Jurkat, Clone E6-1 (cell line): ENCODE measurements at regions not wholly inside any gene's neighbourhood (a gene's known extent, or its start where the extent isn't known, plus 50 kb on each side); places are given as distances from the start of the nearest gene placed in this dataset.
"Not testable (repeated sequence)": the region's sequence is repeated elsewhere in the genome, so short reads cannot be mapped to it uniquely, and the experiment has no call there.

ENCODE experiments used
- DNase-seq: peaks from one replicate; pipeline ENCODE4 v3.0.0-alpha.2; 2011; ENCODE audit warnings: low read depth, low spot score
- H3K4me3 ChIP-seq: 2 replicates; pipeline ENCODE4 v1.5.1; 2011; ENCODE audit warnings: mild to moderate bottlenecking, low read length, control low read depth, moderate library complexity

DNA sequence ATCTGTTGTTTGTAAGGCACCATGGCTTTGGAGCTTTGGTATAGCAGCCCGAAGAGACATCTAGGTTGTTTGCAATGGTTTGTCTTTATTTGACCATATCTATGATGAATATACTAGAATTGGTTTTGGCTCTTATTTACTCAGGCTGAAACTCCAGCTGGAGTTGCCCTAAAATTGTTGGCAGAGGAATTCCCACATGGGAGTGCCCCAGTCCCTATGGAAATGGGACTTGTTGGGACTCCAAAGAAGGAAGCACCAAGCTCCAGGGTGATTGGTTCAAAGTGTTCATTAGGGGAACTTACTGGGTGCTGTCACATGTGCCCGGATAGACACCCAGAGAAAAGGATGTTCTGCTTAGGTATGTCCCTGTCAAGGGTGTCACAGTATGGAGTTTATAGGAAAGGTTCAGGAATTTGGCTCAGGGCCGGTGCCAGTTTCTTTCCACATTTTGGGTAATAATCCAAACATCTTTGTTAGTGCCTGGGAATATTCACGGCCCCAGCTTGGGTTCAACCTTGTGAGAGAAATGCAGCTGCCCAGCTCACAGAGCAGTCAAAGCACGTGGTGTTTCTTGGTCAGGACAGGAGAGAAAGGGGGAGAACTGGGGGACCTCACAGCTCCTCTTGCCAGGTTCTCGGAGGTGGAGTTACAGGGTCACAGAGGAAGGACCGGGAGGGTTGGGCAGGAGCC, 123.5 kb upstream of the ZSWIM2 start:
- DNase-seq, result no peak
- no peak overlapping the region for H3K4me3 ChIP-seq

DNA sequence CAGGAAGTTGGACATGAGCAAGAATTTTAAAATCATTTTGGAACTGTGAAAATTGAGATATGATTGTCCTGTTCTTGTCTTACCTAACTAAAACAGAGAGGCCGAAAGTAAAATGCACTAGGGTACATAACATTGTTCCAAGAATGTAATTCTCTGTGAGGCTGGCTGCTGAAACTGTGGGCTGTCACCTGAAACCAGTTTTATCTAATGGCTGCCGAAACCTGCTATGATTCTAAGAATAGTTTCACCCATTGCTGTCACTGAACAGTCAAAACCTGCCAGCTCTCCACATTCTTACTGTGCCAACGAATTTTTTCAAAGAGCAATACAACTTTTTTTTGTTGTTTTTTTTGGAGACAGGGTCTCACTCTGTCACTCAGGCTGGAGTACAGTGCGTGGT, 119.3 kb upstream of the ZSWIM2 start:
- no peak for DNase-seq
- H3K4me3 ChIP-seq, result no peak overlapping the region

DNA sequence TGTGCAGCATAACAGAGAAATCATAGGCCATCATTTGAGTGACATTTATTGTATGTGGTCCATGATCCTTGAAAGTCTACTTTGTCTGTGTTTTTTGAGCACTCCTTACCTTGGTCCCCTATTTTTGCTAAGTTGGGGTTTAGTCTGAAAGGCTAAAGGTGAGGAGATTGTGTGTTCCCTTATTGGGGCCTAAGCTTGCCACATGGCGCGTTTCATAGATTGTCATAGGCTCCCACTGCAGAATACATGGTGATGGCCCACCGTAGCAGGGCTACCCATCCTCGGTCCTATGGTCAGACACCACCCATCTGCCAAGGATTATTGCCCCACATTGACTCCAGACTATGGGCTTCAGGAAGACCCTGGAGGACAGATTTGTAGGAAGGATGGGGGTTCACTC, 117.0 kb upstream of the ZSWIM2 start:
- H3K4me3 ChIP-seq, result no peak overlapping the region
- no peak for DNase-seq

DNA sequence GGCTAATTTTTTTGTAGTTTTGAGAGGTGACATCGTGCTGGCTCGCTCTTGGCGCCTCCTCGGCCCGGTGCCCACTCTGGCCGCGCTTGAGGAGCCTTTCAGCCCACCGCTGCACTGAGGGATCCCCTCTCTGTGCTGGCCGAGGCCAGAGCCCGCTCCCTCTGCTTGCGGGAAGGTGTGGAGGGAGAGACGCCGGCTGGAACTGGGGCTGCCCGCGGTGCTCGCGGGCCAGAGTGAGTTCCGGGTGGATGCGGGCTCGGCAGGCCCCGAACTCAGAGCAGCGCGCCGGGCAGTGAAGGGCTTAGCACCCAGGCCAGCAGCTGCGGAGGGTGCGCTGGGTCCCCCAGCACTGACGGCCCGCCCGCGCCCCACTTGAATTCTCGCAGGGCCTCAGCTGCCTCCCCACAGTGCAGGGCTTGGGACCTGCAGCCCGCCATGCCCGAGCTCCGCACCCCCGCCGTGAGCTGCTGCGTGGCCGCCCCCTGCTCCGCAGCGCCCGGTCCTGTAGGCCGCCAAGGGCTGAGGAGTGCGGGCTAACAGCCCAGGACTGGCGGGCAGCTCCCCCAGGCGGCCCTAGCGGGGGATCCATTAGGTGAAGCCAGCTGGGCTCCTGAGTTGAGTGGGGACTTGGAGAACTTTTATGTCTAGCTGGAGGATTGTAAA, 113.2 kb upstream of the ZSWIM2 start:
- H3K4me3 ChIP-seq, result no peak overlapping the region
- DNase-seq, result no peak

DNA sequence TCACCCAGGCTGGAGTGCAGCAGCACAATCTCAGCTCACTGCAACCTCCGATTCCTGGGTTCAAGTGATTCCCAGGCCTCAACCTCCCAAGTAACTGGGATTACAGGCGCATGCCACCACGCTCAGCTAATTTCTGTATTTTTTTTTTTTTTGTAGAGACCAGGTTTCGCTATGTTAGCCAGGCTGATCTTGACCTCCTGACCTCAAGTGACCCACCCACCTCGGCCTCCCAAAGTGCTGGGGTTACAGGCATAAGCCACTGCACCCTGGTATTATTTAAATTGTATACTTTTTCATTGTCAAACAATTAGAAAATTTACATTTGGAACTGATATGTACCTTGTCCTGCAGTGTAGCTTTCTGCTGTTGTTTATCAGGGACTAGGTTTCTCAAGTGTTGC, 111.3 kb upstream of the ZSWIM2 start:
- not testable (repeated sequence) for DNase-seq, H3K4me3 ChIP-seq

DNA sequence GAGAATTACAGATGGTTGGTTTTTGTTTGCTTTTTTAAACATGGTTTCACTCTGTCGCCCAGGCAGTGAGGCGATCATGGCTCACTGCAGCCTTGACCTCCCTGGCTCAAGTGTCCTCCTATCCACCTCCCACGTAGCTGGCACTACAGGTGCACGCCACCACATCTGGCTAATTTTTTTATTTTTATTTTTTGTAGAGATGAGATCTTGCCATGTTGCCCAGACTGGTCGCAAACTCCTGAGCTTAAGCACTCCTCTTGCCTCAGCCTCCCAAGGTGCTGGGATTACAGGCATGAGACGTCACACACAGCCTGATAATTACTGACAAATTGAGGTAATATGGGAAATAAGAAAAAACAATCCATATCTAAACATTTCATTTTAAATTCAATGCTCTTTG, 110.5 kb upstream of the ZSWIM2 start:
- no peak overlapping the region for H3K4me3 ChIP-seq
- no peak for DNase-seq

DNA sequence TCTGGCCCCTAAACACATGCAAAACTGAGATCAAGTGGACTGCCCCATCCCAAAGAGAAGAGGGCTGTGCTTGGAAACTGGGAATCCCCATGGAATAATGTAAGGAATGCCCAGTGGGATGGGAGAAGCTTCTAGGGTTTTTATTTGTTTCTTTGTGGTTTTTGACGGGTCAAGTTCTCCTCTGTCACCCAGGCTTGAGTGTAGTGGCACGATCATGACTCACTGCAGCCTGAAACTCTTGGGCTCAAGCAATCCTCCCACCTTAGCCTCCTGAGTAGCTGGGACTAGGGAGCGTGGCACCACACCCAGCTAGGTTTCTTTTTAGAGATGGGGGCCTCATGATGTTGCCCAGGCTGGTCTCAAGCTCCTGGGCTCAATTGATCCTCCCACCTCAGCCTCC, 101.7 kb upstream of the ZSWIM2 start:
- no peak overlapping the region for H3K4me3 ChIP-seq
- DNase-seq, result no peak

DNA sequence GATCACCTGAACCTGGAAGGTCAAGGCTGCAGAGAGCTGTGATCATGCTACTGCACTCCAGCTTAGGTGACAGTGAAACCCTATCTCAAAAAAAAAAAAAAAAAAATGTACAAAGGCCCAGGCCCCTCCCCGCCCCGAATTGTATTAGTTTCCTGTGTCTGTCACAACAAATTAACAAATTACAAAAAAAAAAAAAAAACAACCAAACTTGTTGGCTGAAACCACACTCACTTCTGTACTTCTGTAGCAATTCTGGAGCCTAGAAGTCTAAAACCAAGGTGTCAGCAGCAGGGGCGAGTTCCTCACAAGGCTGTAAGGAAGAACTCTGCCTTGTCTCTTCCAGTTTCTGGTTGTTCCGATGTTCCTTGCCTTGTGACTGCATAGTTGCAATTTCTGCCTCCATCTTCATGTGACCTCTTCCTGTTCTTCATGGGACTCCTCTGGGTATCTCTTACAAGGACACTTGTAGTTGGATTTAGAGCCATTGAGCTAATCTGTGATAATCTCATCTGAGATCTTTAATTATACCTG, 100.8 kb upstream of the ZSWIM2 start:
- no peak overlapping the region for H3K4me3 ChIP-seq
- no peak for DNase-seq

DNA sequence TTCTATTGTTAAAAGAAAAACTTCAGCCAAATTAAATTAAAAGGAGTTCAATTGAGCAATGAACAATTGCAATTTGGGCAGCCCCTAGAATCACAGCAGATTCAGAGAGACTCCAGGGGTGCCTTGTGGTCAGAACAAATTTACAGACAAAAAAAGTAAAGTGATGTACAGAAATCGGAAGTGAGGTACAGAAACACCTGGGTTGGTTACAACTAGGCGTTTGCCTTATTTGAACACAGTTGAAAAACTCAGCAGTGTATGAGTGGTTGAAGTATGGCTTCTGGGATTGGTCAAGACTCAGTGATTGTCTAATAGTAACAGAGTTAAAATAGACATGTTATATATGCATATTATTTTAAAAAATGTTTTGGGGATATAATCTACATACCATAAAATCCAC, 98.5 kb upstream of the ZSWIM2 start:
- no peak overlapping the region for H3K4me3 ChIP-seq
- no peak for DNase-seq

DNA sequence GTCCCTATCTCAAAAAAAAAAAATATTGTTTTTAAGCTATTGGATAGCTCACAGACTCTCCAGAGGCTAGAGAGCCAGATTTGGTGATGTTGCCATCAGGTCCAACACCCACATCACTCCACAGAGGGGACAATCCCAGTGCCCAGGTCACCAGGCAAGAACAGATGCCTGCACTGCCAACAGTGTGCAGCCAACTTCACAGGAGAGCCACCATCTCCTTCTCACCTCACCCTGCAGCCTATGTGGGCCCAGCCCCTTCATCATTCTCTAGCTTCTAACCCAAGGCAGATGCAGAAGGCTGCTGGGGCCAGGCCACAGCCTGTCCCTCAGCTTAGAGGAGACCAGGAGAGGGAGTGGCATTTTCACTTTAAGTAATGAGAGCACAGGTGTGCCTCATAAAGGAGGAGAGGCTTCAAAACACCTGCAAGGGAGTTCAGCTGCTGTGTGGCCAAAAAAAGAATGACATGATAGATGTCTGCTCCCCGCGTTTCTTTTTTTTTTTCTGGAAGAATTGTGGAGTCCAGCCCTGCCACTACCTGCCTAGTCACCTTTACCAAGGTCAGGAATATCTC, 98.0 kb upstream of the ZSWIM2 start:
- DNase-seq, result no peak

DNA sequence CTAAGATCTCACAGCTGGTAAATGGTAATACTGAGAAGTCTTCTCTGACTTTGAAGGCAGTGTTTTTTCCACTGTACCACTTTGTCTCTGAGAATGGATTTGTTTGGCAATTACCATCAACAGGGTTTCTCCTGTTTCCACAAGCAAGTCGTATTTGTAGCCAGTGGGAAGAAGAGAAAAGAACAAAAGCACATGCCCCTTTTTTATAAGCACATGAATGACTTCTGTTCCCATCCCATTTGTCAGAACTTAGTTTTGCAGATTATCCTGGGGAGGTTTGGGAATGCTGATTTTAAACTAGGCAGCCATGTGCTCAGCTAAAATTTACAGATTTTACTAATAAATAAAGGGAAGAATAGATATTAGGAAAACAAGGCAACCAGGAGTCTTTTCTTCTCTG, 92.9 kb upstream of the ZSWIM2 start:
- no peak for DNase-seq
- H3K4me3 ChIP-seq, result no peak overlapping the region

More for the DNA sequence above, 98.0 kb upstream of the ZSWIM2 start:
- no peak overlapping the region for H3K4me3 ChIP-seq

DNA sequence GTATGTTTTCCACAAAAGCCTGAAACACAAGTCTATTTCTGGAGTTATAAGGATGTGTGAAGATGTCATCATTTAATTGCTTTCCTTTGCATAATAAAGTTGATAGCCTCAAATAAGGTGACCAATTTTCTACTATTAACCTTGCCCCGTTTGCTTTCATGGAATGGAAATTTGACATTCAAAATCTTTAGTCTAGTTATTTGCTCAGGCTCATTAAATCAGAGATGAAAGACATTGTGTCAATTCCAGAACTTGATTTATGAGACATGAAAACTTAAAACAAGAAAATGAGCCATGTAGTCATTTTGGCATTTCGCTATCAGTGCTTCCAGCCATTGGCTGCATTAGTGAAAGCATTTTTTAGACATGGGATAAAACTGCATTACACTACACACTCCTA, 91.5 kb upstream of the ZSWIM2 start:
- H3K4me3 ChIP-seq, result no peak overlapping the region
- DNase-seq, result no peak

DNA sequence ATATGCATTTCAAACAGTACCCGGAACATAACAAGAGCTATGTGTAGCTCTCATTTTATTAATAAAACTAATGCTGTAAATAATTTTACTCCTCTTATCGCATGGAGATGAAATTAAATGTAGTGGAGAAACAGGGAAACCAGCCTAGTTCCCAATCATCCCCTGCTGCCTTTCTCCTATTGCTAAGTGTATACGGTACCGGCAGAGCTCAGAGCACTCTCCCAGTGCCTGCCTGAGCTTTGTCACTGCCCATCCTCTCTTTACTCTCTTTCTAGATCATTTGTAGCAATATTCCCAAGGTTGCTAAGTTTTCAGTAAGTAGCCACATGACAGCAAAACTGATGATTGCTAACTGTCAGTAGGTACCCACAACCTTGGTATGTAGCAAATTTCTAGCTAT, 85.5 kb upstream of the ZSWIM2 start:
- DNase-seq, result no peak
- no peak overlapping the region for H3K4me3 ChIP-seq

DNA sequence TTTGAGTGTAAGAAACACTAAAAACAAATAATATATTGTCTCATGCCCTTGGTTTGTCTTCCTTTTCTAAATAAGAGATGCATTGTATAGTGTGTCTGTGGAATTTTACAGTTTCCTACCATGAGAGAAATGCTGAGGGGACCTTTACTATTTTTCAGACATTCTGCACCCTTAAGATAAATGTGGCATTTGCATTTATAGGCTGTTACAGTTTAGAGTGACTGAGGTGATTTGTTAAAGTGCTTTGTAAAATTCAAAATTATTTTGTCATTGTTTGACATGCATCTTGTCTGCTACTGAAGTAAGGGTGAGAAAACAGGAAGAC, 78.9 kb upstream of the ZSWIM2 start:
- DNase-seq, result no peak
- H3K4me3 ChIP-seq, result no peak overlapping the region

DNA sequence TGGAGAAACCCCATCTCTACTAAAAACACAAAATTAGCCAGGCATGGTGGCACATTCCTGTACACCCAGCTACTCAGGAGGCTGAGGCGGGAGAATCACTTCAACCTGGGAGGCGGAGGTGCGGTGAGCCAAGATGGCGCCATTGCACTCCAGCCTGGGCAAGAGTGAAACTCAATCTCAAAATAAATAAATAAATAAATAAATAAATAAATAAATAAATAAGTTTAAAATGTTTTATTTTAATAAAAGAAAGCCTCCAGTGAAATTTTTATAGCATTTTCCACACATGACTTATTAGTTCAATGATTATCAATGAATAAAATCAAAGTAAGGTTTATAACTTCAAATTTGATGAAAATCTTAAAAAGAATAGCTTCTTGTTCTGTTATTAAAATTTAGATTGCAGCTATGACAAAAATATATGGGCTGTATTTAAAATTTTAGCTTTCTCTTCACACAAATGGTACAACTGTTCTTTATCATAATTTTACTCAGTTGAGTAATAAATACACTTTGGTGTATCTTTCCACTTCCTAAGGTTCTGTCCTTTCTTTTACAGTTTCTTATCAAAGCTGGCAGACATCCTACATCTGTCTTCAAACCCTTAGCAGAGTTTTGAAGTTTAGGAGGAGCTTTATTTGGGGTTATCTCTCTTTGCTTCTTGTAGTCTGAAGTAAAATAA, 78.4 kb upstream of the ZSWIM2 start:
- no peak for DNase-seq
- H3K4me3 ChIP-seq, result no peak overlapping the region

DNA sequence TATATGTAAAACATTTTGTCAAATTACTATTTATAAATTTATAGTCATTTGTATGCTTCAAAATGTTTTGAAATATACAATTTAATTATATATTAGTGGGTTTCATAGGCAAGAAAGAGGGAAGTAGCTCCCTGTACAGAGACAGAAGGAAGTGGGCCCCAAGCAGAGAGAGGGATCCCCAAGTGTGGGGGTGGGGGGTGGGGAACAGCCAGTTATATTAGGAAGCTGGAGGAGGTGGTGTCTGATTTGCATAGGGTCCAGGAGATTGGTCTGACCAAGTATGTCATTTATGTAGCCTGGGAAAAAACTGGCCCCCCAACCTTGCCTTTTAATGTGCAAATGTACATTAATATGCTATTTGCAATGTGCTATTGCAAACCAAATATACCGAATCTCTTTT, 76.5 kb upstream of the ZSWIM2 start:
- no peak overlapping the region for H3K4me3 ChIP-seq
- DNase-seq, result no peak

DNA sequence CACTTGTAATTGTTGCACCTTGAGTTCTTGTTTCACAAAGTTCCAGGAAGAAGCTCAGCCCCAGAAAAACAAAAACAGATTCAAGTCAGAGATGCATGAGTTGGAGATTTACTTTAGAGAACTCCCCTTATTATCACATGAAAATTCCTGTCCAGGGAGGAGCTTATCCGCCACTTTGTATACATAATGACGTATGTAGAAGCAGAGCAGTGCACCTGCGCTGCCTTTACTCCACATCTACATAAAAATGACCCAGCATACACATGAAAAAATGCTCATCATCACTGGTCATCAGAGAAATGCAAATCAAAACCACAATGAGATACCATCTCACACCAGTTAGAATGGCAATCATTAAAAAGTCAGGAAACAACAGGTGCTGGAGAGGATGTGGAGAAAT, 73.3 kb upstream of the ZSWIM2 start:
- H3K4me3 ChIP-seq, DNase-seq: not testable (repeated sequence)

DNA sequence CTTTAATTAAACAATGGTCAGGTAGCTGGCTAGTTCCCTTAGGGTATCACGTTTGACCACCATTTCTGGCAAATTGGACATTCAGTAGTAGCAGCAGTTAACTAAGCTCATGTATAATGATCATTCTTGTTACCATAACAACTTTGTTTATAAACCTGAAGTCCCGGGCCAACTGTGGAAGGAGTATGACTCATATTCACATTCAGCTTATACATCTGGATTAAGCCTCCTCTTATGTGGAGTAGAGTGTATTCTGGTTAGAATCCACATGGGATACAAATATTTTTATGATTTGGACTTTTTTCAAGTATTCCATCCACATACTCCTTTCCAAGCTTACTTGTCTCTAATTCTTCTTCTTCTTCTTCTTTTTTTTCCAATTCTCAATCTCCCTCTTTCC, 70.3 kb upstream of the ZSWIM2 start:
- no peak for DNase-seq
- H3K4me3 ChIP-seq, result no peak overlapping the region

DNA sequence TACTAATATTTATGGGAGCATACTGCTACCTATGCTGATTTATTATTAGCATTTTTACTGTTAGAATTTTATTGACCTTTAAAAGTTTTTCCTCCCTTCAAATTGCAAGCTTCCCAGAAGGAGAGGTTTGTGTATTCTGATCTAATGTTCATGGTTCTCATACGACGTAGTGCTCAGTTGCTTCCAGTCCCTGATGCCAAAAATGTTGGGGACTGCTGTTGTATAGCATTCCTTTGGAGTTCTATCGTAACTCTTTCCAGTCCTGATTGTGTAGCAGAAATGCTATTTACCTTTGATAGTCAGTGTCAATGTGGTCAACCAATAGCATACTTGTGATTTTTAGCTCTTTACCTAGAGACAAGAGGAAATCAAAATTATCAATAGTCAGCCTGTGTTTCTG, 69.5 kb upstream of the ZSWIM2 start:
- DNase-seq, result no peak
- no peak overlapping the region for H3K4me3 ChIP-seq

DNA sequence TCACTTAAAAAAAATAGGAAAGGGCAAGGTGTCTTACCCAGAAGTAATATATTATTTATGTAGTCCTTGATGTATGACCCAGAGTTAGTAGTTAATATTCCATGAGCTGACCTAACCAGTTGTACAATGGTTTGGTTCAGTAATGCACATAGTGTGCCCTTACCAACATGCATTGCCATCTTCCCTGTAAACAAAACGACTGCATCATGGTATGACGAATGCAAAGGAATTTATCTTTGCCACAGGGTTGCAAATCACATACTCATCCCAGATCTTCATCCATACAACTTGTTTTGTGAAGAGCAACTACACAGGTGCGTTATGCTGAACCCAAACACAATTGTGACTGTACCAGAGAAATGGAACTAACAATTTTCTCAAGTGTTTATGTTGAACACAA, 68.9 kb upstream of the ZSWIM2 start:
- no peak for DNase-seq
- H3K4me3 ChIP-seq, result no peak overlapping the region
